GM19372 (cell line): ENCODE measurements at regions not wholly inside any gene's neighbourhood (a gene's known extent, or its start where the extent isn't known, plus 50 kb on each side); places are given as distances from the start of the nearest gene placed in this dataset.
"Not testable (repeated sequence)": the region's sequence is repeated elsewhere in the genome, so short reads cannot be mapped to it uniquely, and the experiment has no call there.

Experiments
- ATAC-seq: cut with Tn5 transposase; IDR thresholded peaks from one replicate; pipeline ENCODE4 v1.9.1; 2021; ENCODE audit warnings: mild to moderate bottlenecking, low read depth, moderate library complexity; ENCODE audit not compliant: unreplicated experiment

GRCh38 chr12:38157933-38158401 is 158.6 kb upstream of the ALG10B start:
- no peak for ATAC-seq

GRCh38 chr12:38158428-38159091 is 158.0 kb upstream of the ALG10B start:
- ATAC-seq: no peak

DNA sequence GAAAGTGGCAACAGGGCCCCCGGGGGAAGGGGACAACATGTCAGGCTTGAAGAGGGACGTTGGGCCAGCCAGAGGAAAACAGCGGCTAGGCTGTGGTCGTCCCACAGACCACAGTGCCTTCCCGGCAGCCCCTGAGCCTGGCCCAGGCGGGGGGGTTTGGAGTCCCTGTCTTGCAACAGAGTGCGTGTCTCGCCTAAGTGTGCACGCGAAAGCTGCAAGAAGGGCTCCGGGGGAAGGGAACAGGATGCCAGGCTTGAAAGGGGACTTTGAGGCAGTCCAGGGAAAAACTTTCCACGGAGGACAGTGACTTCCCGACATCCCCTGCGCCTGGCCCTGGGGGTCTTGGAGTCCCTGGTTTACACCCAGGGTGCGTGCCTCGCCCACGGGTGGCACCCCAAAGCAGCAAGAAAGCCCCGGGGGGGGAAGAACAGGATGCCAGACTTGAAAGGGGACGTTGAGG is 157.5 kb upstream of the ALG10B start:
- ATAC-seq: no peak

DNA sequence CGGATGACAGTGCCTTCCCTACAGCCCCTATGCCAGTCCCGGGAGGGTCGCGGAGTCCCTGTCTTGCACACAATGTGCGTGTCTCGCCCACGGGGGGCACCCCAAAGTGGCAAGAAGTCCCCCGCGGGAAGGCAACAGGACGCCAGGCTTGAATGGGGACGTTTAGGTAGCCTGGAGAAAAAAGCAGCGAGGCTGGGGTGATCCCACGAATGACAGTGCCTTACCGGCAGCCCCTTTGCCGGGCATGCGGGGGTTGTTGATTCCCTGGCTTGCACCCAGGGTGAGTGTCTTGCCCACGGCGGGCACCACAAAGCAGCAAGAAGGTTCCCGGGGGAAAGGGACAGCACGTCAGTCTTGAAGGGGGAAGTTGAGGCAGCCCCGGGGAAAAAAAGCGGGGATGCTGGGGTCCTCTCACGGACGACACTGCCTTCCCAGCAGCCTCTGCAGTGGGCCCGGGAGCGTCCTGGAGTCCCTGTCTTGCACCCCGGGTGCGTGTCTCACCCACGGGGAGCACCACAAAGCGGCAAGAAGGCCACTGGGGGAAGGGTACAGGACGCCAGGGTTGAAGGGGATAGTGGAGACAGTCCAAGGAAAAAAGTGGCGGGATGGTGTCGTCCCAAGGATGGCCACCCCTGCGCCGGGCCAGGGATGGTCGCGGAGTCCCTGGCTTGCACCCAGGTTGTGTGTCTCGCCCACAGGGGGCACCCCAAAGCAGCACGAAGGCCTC is 156.8 kb upstream of the ALG10B start:
- ATAC-seq: no peak

DNA sequence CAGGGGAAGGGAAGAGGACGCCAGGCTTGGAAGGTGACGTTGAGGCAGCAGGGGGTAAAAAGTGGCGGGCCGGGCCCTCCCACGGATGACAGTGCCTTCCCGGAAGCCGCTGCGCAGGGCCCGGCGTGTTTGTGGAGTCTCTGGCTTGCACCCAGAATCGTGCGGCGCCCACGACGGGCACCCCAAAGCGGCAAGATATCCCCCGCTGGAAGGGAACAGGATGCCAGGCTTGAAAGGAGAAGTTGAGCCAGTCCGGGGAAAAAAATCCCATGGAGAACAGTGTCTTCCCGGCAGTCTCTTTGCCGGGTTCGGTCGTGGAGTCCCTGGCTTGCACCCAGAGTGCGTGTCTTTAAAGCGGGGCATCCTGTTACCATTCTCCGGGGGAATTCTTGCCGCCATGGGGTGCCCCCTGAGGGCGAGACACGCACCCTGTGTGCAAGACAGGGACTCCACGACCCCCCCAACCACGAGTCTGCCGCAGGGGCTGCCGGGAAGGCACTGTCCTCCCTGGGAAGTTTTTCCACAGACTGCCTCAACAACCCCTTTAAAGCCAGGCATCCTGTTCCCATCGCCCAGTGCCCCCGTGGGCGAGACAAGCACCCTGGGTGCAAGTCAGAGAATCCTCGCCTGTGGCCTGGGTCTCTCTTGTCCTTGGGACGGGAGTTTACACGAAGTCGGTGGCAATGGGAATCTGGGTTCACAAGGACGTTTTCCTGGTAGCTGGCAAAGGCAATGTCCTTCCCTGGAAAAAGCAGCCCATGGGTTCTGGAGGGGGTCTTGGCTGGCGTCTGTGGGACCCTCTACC is 156.1 kb upstream of the ALG10B start:
- ATAC-seq: no peak

DNA sequence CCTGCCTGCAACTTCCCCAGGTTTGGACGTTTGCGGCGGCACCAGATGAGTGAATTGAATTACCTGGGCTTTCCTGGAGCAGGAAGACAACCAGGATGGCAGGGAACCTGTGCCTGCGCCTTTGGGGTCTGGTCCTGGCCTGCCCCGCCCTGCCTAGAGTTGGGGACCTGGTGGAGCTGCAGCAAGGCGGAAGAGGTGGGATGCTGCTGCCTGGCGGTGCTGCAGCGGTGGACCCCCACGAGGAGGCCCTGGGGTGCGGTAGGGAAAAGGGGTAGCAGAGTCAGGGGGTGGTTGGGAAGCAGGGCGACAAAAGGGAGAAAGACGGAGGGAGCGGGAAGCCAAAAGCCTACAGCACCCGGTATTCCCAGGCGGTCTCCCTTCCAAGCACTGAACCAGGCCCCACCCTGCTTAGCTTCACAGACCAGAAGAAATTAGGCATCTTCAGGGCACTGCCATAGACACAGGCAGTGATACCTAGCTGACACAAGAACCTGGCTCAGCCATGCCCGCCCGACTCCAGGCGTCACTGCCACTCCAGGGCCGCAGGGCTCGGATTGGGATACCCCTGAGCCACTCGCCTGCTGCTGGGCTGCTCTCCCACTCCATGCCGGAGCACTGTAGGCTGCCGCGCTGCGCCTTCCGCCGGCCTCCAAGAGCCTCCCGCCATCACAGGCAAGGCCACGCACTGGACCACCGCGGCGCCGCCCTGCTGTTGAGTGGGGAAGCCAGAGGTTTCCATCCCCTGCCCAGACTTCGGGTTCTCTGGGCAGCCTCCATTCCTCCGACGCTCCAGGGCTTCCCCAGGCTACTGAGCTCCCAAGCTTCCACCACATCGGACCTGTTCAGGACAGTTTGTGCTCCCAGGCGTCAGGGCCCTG is 155.2 kb upstream of the ALG10B start:
- ATAC-seq: no peak

DNA sequence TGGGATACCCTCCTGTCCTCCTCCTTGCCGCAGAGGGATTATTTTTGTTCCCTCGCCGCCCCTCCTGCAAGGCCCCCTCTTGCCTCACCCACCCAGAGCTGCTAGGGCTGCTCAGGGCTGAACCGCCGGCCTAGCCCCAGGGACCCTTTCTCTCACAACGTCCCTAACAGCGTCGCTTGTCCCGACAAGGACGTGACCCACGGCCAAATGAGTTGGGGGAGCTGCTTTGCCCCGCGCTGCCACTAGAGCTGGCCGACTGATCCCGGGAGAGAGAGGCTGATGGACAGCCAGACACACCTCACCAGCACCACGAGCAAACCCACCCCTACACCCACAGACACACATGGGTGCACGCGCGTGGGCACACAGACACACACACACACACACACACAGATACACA is 154.6 kb upstream of the ALG10B start:
- ATAC-seq: no peak

DNA sequence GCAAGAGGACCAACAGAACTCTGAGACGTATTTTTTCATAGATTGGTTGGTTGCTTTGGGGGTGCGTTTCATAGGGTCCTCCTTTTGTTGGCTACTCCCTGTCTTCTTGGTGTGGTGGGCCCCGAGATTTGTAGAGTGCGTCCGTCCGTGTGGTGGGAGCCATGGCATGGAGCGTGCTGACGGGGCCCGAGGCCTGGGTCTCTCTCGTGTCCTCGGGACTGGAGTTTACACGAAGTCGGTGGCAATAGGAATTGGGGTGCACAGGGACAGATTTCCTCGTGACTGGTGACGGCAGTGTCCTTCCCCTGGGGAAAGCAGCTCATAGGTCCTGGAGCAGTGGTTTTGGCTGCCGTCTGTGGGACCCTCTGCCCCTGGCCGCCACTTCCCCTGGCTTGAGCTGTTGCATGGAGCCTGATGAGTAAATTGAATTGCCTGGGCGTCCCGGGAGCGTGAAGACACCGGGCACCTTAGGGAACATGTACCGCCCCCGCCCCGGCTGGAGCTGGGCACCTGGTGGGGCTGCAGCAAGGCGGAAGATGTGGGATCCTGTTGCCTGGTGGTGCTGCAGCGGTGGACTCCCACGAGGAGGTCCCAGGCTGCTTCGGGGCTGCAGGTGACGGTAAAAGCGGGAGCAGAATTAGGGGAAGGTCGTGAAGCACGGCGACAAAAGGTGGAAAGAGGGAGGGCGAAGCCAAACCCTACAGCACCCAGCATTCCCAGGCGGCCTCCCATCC is 153.7 kb upstream of the ALG10B start:
- ATAC-seq: no peak

DNA sequence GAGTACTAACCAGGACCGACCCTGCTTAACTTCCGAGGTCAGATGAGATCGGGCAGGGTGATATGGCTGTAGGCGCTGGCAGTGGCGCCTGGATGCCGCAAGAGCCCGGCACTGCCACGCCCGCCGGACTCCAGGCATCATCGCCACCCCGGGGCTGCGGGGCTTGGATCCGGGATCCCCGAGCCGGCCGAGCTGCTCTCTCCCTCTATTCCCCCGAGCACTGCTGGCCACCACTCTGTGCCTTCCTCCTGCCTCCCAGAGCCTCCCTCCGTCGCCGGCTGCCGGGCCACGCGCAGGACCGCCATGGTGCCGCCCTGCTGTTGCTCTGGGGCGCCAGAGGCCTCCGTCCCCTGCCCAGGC is 153.2 kb upstream of the ALG10B start:
- ATAC-seq: no peak

- ATAC-seq: no peak
These were observed 150.3 kb upstream of the ALG10B start for GRCh38 chr12:38166225-38166624.

GRCh38 chr12:38175538-38175937 is 141.0 kb upstream of the ALG10B start:
- no peak for ATAC-seq

DNA sequence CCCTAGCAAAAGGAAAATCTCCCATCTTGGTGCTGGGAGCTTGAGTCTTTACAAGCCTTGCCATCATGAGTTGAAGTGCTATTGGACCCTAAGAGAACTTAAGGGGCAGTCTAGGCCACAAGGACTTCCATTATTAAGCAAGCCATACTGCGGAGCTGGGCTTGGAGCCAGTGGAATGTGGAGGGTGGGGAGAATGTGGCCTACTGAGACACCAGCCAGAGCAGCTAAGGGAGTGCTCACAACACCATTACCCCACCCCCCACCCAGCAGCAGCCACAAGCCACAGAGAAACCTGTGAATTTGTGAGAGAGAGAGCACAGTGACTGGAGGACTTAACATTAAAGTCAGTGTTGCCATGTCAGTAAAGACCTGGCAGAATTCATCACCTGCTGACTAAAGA is 133.0 kb upstream of the ALG10B start:
- not testable (repeated sequence) for ATAC-seq

DNA sequence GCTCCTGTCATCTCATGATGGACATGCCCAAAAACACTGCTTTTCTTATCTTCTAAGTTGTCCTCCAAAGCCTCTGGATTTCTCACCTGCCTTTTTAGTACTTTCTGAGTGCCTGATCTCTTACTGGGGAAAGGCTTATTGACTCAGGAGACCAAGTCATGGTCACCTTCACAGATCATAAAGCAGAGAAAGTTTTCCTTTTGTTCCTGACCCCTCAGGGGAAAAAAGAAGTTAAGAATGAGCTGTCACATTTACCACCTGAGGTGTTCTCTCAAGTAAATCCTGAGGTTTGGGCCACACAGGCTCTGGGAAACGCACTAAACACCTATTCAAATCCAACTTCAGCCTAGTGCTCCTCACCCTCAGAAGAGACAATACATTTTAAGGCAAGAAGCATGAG is 119.3 kb upstream of the ALG10B start:
- ATAC-seq: not testable (repeated sequence)

DNA sequence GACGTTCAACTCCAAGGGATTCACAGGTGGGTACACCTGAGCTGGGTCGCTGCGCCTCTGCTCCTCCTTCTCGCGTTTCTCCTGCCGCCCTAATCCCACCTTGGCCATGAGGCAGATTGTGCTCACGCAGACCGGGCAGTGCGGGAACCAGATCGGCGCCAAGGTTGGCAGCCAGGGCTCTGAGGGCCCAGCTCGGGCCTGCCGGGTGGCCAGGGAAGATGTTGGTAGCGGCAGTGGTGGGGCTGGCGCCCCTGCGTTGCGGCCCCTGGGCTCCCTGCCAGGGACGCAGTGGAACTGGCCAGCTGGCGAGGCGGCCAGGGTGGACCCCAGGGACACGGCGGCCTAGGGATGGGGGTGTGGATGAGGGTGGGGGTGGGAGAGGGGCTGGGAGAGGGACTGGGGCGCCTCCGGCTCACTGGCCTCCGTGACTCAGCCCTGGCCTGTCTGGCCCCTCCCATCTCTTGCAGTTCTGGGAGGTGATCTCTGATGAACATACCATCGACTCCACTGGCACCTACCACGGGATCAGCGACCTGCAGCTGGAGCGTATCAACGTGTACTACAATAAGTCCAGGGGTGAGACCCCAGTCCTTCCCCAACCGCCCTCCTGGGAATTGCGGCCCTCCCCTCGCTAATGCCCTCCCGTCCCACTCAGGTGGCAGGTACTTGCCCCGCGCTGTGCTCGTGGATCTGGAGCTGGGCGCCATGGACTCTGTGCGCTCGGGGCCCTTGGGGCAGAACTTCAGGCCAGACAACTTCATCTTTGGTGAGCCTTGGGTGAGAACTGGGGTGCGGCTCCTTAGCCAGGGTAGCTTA is 114.9 kb upstream of the ALG10B start:
- ATAC-seq: no peak

- ATAC-seq: no peak
These were observed 111.7 kb upstream of the ALG10B start for GRCh38 chr12:38204831-38205230.

DNA sequence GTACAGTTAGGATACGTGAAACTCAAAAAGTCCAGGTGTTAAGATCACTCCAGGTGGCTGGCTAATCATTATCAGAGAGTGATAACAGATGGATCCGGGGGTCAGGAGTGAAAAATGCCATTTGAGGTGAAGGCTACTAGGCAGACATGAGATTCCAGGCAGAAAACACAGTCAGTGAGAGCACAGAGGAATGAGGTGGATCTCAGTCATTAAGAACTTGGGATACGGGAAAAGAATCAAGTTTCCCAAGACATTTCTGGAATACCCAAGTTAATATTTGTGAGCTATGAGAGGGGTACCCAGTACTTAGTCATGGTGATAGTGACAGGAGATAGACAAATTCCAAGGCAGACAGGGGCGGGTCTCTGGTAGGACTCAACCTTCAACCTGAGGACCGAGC is 94.6 kb upstream of the ALG10B start:
- ATAC-seq: no peak

DNA sequence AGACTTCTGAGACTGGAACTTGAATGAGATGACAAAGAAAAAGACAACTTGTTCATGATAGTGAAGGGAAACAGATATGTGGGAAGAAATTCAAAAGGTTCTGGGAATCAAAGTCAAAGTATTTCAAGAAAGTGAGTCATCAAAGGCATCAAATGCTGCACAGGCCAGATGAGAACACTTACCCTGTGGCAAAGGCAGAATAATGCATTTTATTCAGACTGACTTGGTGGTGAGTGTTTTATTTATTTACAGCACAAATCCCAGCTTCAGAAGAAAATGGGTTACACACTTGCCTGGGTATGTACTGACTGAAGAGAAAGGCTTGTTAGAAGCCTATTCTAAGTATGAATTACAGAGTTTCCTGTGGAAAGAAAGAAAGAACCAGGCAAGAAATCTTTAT is 78.2 kb upstream of the ALG10B start:
- not testable (repeated sequence) for ATAC-seq

GRCh38 chr12:38253778-38254177 is 62.8 kb upstream of the ALG10B start:
- no peak for ATAC-seq

DNA sequence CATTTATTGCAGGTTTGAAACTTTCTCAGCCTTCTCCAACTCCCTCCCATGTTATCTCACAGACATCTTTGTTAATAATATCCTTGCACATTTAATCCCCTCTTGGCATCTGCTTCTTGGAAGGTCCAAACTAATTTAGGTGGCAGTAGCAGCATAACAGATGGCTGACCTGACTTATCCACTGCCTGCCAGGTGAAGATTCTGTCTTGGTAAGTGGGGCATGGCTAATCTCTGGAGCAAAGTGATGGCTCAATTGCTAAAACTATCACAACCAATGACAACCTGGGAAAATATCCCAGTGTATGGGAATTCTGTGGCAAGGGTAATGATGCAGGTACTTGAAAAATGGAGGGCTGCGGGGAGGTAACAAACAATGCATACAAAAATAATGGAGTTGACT is 58.2 kb upstream of the ALG10B start:
- ATAC-seq: no peak
